Kidney tubule cell (primary cell): ENCODE measurements at regions not wholly inside any gene's neighbourhood (a gene's known extent, or its start where the extent isn't known, plus 50 kb on each side); places are given as distances from the start of the nearest gene placed in this dataset.
"Not testable (repeated sequence)": the region's sequence is repeated elsewhere in the genome, so short reads cannot be mapped to it uniquely, and the experiment has no call there.

Experiments
- DNase-seq: peaks from one replicate; pipeline ENCODE4 v3.0.0-alpha.2; 2018; ENCODE audit warnings: low spot score

- DNase-seq, result peak; percentile 99
Observed at GRCh38 chr10:22824984-22825383, 102.9 kb upstream of the ARMC3 start.

DNA sequence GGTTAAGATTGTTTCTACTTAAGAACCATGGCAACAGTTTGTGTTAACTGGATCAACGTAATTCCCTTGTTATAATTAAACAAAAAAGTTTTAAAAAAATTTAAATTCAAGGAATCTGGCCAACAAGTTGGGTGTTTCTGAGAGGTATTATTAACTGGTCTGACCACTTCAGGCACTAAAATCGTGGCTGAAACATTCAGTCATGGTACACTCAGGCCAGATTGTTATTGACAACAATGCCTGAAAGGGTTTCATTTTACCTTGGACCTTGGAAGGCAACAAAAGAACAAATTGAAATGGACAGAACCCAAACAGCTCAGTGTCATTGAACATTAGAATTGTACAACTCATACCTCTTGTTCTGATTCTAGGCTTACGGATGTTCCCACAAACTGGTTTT, 103.3 kb upstream of the ARMC3 start:
- DNase-seq, result no peak

GRCh38 chr10:22823109-22823508, 104.7 kb upstream of the ARMC3 start:
- DNase-seq, result peak; percentile 97

- DNase-seq, result not testable (repeated sequence)
Observed at GRCh38 chr10:22821921-22822320, 105.9 kb upstream of the ARMC3 start.

GRCh38 chr10:22821501-22821900, 106.4 kb upstream of the ARMC3 start:
- peak; percentile 11 for DNase-seq

DNA sequence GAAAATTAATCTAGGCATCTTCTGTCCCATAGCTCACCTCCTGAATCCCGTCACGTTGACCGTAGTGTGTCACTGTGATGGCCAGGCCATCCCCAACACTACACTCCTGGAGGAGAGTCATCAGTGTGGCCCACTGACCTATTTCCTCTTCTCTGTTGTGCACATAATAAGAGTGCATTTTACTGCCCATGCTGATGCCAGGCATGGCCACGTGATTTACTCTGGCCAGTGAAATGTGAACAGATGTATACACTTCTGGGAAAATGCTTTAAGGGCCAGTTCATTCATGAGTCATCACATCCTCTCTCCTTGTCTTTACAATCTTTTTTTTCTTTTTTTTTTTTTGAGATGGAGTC, 101.9 kb upstream of the PIP4K2A start:
- peak; percentile 94 for DNase-seq

DNA sequence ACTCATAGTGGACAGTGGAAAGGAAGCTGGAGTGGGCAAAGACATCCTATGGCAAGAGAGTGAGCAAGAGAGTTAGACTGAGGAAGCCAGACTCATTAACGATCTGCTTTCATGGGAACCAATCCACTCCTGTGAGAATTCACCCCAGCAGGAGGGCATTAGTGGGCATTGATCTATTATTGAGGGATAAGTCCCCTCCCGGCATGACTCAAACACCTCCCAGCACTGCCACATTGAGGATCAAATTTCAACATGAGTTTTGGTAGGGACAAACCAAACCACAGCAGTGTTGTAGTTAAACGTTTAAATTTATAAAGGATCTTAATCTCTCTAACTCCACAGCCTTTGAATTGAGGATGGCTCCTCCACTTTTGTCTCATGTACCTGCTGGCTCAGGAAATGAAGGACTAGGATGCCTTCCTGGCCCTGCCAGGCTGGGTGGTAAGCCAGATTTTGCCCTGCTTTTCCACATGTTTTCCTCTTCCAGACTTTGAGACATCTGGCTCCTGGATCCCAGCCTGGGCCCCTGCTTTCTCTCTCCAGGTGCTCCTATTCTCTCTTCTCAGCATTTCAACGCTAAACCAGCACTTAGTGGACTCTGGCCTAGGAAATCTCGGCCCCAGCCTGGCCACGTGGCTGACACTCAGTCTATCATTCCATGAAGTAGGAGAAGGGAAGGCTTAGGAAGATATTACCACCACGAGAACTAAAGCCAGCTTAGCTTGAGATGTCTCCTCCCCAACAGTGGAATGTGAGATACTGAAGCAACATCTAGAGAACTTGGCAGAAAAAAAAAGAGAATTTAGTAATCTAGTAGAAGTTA, 96.5 kb upstream of the PIP4K2A start:
- DNase-seq, result no peak

DNA sequence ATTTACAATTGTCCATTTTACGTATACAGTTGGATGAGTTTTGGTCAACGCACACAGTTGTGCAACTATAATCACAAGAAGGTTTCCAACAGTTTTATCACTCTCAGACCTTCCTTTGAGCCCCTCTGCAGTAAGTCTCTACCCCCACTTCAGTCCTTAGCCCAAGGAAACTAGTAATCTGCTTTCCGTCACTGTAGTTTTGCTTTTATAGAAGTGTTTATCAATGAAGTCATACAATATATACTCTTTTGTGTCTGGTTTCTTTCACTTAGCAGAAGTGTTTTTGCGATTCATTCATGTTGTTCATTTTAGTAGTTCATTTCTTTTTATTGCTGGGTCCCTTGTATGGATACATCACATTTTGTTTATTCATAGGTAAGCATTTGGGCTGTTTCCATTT, 92.9 kb upstream of the PIP4K2A start:
- DNase-seq, result no peak

DNA sequence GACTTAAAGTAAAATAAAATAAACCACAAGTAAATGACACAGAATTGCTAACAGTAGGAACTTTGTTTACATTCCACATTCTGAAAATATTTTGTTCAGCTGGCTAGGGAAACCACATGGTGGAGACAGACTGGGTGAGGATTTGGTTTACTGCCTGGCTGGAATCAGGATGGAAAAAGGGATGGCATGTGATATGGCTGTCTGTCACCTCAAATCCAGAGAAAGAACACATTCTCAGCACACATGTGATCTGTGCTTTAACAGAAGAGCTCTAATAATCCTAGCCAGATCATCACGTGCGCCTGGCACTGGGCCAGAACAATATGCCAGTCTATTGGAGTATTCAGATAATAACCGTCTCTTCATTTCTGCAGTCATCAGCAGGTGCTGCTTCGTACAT, 90.9 kb upstream of the PIP4K2A start:
- DNase-seq, result peak; percentile 74

DNA sequence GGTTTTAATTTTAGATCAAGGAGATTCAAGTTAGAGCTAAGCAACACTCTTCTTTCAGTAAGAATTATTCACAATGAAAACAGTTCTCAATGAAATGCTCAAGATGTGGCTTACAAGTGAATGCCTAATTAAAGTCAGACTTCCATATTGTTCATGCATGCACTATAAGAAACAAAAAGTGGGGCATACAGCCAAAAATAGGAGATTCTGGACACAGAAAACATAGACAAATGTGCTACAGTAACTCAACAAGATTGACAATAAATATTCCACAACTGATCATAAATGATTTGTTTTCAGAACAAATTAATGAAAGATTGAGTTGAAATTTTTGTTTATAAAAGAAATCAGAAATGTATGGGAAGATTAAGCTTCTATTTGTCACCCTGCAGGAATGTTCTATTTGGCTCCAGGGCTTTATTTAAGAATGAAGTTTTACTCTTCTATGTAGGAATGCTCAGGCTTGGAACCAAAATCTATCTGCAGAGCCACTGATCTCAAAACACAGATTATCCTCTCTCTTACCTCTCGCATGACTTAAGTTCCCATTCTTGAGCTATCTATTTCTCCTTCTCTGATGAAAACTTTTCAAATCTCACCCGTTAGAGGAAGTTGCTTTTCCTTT, 89.0 kb upstream of the PIP4K2A start:
- no peak for DNase-seq

GRCh38 chr10:22801785-22802184, 87.4 kb upstream of the PIP4K2A start:
- DNase-seq, result no peak

DNA sequence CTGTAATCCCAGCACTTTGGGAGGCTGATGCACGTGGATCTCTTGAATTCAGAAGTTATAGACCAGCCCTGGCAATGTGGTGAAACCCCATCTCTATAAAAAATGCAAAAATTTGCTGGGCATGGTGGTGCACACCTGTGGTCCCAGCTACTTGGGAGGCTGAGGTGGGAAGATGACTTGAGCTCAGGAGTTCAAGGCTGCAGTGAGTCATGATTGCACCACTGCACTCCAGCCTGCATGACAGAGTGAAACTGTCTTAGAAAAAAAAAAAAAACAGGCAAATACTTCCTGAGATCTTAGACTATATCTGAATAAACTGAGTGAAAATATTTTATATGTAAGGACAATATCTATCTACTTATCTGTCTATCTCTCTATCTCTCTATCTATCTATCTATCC, 83.4 kb upstream of the PIP4K2A start:
- peak; percentile 54 for DNase-seq

- DNase-seq, result no peak
Observed at GRCh38 chr10:22795546-22795945, 81.2 kb upstream of the PIP4K2A start.

DNA sequence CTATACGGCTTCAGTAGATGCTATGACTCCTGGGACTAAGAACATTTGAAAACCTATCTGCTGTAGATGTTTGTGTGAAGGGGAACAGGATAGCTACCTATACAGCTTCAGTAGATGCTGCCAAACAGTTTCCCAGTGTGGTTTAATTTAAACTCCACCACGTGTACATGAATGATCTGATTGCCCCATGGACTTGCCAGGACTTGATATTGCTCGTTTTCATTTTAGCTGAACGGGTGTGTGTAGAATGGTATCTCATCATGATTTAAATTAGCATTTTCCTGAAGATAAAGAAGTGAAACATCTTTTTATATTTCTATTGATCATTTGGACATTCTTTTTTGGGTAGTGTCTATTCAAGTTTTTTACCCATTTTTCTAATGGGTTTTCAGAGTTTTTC, 77.8 kb upstream of the PIP4K2A start:
- DNase-seq, result no peak

DNA sequence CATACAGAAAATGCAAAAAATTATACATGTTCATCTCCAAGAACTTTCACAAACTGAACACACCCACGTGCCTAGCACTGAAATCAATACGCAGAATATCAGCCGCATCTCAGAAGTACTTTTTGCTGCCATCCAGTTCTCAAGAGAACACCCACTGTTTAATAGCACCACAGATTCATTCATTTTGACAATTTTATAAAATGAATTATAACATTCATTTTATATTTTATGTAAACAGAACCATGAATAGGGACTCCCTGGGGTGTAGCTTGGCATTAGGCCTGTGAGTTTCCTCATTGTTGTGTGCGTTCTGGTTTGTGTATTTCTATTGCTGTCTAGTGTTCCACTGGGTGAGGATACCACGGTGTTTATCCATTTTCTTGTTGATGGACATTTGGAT, 77.3 kb upstream of the PIP4K2A start:
- no peak for DNase-seq

GRCh38 chr10:22784668-22785067, 70.3 kb upstream of the PIP4K2A start:
- no peak for DNase-seq

- DNase-seq, result no peak
Observed at GRCh38 chr10:22783807-22784206, 69.4 kb upstream of the PIP4K2A start.

GRCh38 chr10:22780474-22780885, 66.1 kb upstream of the PIP4K2A start:
- DNase-seq, result peak; percentile 8

DNA sequence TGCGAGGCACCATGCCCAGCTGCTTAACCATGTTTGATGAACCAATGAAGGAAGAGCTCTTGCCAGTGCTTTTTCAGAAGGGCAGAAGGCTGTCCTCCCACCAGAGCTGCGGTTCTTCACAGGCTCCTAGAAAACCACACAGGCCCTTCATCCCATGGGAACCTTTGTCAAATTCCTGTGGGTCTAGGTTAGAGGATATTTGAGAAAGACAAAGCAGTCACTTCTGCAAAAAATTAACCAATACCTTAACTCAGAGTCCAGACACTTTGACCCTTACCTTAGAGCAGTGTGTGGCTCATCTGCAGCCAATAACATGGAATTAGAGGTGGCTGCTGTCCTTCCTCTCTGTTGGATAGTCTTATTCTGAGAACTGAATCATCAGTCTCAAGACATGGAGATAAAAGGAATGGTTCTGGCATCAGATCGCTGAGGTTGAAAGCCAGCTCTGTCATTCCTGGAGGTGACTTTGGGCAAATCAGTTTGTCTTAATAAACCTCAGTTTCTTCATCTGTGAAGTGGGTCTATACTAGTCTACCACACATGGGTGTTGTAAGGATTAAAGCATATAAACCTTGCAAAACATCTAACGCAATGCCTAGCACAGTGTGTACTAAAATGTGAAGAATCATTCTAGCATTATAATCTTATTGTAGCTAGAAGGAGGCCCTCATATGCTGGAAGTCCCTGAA, 65.1 kb upstream of the PIP4K2A start:
- peak; percentile 96 for DNase-seq

- no peak for DNase-seq
Observed at GRCh38 chr10:22774102-22774501, 59.7 kb upstream of the PIP4K2A start.

- DNase-seq, result not testable (repeated sequence)
Observed at GRCh38 chr10:22771631-22772030, 57.3 kb upstream of the PIP4K2A start.

- no peak for DNase-seq
Observed at GRCh38 chr10:22770270-22770669, 55.9 kb upstream of the PIP4K2A start.

DNA sequence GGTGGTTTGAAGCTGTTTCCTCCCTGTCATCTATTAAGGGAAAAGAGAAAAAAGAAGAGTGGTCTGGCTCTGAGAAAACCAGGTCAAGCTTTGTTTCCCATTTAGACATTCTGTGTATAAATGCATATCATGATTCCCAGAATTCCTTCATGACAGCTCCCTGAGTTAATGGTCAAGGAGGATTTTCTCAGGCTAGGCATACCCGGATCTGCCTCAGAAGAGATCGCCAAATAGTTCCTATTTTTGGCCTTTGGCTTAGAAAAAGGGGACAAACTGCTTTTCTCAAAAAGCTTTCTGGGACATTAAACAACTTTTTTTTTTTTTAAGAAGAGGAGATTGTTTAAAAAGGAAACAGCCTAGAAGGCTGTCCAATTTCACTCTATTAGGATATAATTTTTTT, 53.5 kb upstream of the PIP4K2A start:
- DNase-seq, result no peak
